ENCODE measurements at regions not wholly inside any gene's neighbourhood (a gene's known extent, or its start where the extent isn't known, plus 50 kb on each side); places are given as distances from the start of the nearest gene placed in this dataset.

GRCh38 chr13:27014406-27015359 is 156.9 kb downstream of the USP12 start:
- no peak for DNase-seq

GRCh38 chr13:27012482-27013197 is 159.0 kb downstream of the USP12 start:
- no peak for DNase-seq

DNA sequence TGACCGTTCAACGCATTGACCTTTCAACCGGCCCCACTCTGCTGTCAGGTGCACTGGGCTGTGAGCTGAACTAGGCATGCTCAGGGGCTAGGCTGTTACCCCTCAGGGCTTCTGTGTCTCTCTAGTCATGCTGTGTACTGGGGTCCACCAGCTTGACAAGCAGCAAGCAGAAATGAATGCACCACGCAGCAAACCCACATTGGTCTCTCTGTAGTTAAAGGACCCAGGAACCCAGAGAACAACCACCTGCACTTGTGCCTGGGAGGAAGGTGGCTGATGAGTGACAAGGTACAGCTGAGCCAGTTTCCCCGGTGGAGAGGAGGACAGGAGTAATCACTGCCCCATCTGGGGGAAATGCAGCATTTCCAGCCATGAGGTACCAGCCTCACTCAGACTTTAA is 159.9 kb downstream of the USP12 start:
- DNase-seq, result no peak

DNA sequence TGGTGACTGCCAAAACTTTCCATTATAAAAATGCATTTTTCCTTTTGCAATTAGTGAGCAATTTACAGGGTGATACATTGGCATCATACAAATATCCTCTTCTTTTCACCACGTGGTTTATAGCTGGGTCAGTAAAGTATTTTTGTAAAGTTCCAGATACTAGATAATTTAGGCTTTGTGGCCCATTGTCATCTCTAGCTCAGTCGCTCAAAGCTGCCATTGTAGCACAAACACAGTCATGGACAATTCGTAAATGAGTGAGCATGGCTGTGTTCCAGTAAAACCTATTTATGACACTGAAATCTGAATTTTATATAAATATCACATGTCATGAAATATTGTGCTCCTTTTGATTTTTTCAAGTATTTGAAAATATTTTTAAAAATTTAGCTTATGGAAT is 162.9 kb downstream of the USP12 start:
- no peak for DNase-seq

DNA sequence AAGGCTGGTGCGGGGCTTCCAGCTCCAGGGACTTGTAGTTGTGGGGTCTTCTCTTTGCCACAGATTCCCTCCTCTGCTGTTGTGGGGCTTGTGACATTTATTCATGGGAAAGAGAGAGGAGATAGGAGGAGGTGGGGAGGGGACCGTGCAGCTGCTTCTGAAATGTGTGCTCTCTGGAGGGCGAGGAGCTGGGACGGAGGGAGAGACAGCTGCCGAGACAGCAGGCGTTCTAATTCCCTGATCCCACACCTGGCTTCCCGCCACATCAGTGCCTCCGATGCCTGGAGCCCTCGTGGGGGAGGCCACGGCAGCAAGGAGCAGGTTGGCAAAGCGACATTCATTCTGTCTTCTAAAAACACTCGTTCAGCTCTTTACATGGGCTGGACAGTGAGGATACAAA is 164.4 kb downstream of the USP12 start:
- DNase-seq, result no peak

DNA sequence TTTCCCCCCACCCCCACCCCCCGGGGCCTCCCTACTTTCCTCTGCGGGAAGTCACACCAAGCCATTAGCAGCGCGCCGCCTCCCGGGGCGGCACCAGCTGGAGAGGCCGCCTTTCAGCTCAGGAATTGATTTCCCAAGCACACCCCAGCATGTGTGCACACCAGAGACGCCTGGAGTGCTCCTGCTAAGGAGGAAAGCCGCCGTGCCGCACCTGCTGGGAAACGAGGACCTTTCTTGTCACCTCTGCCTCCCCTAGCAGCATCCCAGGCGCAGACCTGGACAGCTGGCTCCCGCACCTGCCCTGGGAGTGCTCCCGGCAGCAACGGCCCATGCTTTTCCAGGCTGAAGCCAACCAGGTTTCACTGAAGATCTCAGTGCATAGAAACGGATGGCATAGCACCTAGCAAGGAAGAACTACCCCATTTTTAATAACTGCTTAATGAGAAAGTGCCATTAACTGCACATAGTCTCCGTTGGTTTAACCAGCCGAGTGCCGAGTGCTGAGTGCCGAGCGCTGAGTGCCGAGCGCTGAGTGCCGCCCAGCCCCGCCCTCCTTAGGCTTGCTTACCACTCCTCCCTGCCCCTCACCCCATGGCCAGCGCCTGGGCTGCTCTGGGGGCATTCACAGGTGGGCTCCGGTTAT is 165.0 kb downstream of the USP12 start:
- no peak for DNase-seq

DNA sequence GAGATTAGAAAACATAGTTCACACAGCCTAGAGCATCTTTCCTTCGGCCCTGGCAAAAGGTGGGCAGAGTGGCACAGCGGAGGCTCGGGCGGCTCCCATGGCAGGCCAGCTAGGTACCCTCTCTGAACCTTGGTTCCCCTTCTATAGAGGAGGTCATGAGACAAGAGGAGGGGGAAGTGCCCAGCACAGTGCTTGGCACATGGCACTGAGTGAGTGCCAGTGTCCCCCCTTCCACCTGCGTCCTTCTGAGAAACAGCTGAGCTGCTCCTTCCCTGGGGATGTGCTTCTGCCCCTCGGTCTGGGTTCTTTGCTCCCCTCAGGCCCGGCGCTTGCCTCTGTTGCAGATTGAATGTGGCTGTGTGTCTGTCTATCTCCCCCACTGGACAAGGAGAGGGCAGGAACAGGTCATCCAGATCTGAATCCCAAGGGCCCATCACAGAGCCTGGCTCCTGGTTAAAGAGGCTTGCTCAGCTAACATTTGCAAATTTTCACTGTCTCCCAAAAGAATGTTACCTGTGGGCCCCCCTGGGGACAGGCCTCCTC is 165.6 kb downstream of the USP12 start:
- no peak for DNase-seq

- no peak for DNase-seq
Observed at GRCh38 chr13:27005556-27005955, 166.1 kb downstream of the USP12 start.

DNA sequence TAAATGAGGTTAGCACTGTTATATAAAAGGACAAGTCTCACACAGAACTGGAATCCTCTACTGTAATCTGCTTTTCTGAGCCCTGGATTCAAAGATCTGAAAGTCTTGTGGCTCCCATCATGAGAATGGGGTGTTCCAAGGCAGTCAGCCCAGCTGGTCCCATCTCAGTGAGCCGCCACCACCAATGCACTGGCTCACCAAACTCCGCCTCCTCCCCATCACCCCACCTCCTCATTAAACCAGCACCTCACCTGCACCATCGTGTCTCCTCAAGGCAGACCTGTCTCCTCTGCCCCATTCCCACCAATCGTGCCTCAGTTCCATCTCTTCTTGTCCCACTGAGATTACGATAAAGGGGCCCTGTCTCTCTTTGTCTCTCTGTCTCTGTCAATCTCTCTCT is 166.7 kb downstream of the USP12 start:
- DNase-seq, result no peak

DNA sequence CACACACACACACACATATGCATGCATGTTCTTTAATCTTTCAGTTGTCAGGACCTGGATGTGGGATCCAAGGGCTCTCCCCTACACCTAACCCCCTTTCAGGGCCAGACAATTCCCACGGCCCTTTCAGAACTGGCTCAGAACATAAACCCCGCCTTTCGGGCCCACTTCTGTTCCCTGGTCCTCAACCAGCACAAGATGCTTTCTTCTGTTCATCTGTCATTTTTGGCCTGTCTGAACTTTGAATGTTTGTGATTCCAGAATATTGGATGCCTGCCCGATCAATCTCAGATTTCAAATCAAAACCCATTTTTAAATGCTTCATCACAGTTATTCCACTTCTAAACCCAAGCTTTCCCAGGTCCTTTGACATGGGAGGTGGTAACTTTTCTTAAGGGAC is 167.3 kb downstream of the USP12 start:
- no peak for DNase-seq

- DNase-seq, result no peak
Observed at GRCh38 chr13:27001705-27002104, 169.9 kb downstream of the USP12 start.

DNA sequence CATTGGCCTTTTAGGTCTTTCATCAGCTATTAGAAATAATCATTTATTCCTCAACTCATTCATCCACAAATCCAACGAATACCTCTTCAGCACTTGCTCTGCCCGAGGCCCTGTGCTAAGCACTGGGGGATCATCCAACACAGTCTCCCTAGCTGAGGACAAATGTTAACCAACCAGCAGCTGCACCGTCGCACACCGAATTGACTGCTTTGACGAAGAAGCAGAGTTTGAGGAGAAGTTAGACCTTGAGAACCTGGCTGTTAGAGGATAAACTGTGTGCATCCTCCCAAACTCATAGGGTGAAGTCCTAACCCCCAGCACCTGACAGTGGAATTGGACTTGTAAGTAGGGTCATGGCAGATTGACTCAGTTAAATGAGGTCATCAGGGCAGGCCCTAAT is 170.9 kb downstream of the USP12 start:
- no peak for DNase-seq

DNA sequence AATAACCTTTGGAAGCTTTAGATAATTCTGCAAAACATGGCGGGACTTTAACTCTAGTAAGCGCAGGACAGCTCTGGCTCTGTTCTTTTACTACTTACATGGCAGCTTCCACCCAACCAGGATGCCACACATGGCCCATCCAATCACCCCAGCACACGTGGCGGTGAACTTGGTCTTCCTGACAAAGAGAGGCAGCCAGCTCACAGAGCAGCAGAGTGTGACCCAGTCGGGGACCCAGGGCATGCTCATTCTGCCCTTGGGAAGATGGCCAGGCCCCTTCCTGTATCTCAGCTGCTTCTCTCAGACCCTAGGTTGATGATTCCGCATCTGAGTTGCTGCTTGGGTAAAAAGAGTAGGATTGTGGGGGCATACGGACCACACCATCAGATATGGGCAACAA is 172.1 kb downstream of the USP12 start:
- DNase-seq, result no peak

GRCh38 chr13:26998292-26998691 is 173.3 kb downstream of the USP12 start:
- DNase-seq, result no peak

DNA sequence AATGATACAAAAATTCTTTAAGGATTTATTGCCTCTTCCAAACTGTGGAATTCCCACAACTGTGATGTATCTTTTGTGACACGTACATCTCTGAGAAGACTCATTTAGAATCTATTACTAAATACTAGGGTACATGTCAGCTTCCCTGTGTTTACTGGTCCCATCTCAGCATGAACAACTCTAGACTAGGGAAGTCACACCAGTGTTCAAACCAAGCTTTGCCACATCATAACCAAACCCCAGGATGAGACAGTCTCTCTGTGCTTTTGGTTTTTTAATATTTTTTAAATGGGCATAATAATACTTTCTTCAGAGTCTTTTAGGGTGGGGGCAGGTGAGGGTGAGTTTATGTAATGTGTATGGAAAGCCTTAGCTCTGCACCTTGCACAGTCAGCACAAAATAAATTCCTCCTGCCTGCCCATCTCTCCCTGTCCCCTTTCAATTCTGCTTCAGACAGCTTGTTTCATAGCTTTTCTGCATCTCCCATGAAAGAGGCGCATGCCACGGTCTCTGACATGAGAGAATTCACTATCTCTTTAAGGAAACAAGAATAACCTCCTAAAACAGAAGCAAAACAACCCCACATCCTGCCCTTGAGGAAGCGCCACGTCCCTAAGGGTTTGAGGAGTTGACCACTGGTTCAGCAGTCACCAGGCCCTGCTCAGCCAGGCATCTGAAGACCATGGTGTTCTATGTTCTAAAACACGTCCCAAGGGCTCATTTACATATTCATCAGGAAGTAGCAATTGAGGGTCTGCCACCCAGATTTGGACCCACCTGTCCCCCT is 174.5 kb downstream of the USP12 start:
- no peak for DNase-seq

GRCh38 chr13:26995159-26995558 is 176.5 kb downstream of the USP12 start:
- no peak for DNase-seq

DNA sequence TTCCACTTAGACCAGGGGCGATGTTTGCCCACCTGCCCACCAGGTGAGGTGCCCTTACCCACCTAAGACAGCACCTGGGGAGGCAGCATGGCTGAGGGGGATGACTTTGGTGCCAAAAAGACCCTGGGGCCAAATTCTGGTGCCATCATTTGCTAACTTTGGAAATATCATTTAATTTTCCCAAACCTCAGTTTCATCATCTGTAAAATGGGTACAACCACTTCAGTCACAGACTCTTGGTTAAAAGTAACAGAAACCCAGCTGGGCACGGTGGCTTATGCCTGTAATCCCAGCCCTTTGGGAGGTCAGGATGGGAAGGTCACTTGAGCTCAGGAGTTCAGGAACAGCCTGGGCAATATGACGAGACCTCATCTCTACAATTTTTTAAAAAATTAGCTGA is 177.8 kb downstream of the USP12 start:
- DNase-seq, result no peak

GRCh38 chr13:26992951-26993719 is 178.5 kb downstream of the USP12 start:
- no peak for DNase-seq

DNA sequence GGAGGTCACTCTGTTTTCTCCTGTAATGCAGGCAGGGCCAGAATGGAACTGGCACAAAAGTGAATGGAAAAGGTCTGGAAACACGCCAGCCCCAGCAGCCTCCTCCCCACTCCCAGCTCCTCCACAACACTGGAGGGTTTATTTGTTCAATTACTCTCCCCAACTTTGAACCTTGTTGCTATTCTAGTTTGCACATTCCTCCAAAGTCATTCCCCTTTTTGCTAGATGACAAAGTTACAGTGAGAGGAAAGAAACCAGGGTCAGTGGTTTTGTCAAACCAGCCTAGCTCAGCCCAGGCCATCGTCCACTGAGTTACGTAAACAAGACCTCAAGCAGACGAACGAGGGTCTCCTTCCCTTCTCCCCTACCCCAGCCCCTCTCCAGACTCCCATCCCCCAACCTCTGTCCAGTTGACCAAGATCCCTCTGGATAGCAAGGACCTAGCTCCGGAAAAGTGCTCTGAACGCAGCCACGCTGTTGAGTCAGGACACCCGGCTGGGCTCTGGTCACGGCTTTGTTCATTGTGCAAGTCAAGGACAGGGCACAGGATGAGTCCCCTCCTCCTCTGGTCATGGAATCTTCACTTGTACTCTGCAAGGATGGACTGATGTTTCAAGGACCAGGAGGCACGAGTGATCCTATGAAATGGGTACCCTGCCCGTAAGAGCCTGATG is 180.0 kb downstream of the USP12 start:
- no peak for DNase-seq

DNA sequence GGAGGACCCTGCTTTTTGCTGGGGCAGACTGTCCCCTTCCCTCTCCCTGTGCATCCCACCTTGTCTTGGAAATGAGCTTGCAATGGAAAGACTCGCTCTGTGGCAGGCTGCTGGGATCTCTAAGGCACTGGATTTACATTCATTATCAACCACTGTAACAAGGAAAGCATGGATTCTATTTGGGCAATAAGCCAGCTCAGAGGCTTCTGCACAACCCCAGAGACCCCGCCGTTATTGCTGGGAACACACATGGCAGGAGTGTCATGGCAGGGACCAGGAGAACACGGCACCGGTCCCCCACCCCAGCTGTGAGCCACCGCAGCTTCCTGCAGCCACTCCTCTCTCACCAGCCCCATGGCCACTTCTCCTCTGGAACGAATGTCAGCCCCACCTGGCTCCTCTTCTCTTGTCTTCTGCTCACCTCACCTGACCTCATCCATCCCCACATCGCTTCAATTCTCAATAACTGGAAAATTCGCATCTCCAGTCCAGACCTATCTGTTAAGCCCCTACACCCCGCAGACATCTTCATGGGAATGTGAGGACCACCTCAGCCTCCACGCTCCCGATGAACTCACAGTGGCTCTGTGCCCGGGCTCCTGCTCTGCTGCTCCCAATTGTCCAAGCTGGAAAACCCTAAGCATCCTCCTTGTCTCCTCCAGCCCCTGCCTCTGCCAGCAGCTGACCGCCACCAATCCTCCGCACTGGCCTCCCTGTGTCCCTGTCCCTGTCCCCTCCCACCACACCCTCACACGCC is 181.5 kb downstream of the USP12 start:
- DNase-seq, result no peak

Data from central memory CD4-positive, alpha-beta T cell (primary cell).